ENCODE measurements at regions not wholly inside any gene's neighbourhood (a gene's known extent, or its start where the extent isn't known, plus 50 kb on each side); places are given as distances from the start of the nearest gene placed in this dataset.

GRCh38 chr6:144777249-144777648 lies 492.1 kb downstream of the UTRN start:
- Histone ChIP-seq H3K4me3 (ENCODE audit: low read depth, low read length, poor library complexity, severe bottlenecking) (no peak overlapping the region), H3K36me3 (ENCODE audit: insufficient read depth, low read length) (no peaks in the 10 kb centered on the region)

DNA sequence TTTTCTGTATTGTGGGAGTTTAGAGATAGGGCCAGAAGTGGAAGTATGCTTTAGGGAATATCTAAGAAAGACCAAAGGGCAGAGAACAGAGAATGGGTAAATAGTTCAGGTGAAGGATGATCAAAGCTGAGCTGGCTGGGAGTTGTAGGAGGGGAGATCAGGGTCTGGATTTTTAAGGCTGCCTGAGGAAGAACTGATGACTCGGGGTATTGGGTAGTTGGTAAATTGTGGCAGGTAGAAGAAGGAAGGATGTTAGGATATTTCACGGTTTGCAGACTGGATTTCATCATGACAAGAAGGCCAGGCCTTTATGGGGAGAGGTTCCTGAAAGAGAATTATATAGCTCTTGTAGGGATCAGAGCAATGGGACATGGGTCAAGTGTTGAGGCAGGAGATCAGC lies 492.9 kb downstream of the UTRN start:
- H3K36me3 ChIP-seq (ENCODE audit: insufficient read depth, low read length): no peaks in the 10 kb centered on the region
- H3K9ac ChIP-seq (ENCODE audit: low read length): no peak overlapping the region
- peaks cover 9% of the 10 kb centered on the region for H3K4me1 ChIP-seq (ENCODE audit: insufficient read depth, low read length, severe bottlenecking)
- no peak overlapping the region for H3K27ac ChIP-seq (ENCODE audit: low read depth, low read length, poor library complexity, severe bottlenecking)
- no peaks in the 10 kb centered on the region for H3K9me3 ChIP-seq (ENCODE audit: low read length)
- no peaks in the 10 kb centered on the region for H3K79me2 ChIP-seq (ENCODE audit: insufficient read depth, low read length)
- H3F3A ChIP-seq (ENCODE audit: insufficient read depth, low read length): no peaks in the 10 kb centered on the region
- H3K4me2 ChIP-seq (ENCODE audit: low read length): no peak overlapping the region
- H4K20me1 ChIP-seq (ENCODE audit: insufficient read depth, low read length): no peaks in the 10 kb centered on the region
- TF ChIP-seq CTCF (IDR thresholded peaks at IDR 0.05; ENCODE audit: low read length) (no peak), EZH2 (IDR thresholded peaks at IDR 0.05; ENCODE audit: borderline replicate concordance, low read length) (no peak)
- no peaks in the 10 kb centered on the region for H3K27me3 ChIP-seq (ENCODE audit: insufficient read depth, low read length)
- no peak overlapping the region for H3K4me3 ChIP-seq (ENCODE audit: low read depth, low read length, poor library complexity, severe bottlenecking)
- no peak overlapping the region for H2AFZ ChIP-seq (ENCODE audit: low read length)
- no peaks in the 10 kb centered on the region for H3K9me2 ChIP-seq (ENCODE audit: low read depth, low read length)

More at GRCh38 chr6:144777249-144777648, 492.1 kb downstream of the UTRN start:
- Histone ChIP-seq H3K27ac (ENCODE audit: low read depth, low read length, poor library complexity, severe bottlenecking) (no peak overlapping the region), H3K9me3 (ENCODE audit: low read length) (no peaks in the 10 kb centered on the region), H3K4me2 (ENCODE audit: low read length) (no peak overlapping the region), H3K9ac (ENCODE audit: low read length) (no peak overlapping the region), H2AFZ (ENCODE audit: low read length) (no peak overlapping the region), H4K20me1 (ENCODE audit: insufficient read depth, low read length) (no peaks in the 10 kb centered on the region), H3F3A (ENCODE audit: insufficient read depth, low read length) (no peaks in the 10 kb centered on the region), H3K4me1 (ENCODE audit: insufficient read depth, low read length, severe bottlenecking) (peaks cover 9% of the 10 kb centered on the region), H3K9me2 (ENCODE audit: low read depth, low read length) (no peaks in the 10 kb centered on the region), H3K27me3 (ENCODE audit: insufficient read depth, low read length) (no peaks in the 10 kb centered on the region), H3K79me2 (ENCODE audit: insufficient read depth, low read length) (no peaks in the 10 kb centered on the region)
- TF ChIP-seq EZH2 (IDR thresholded peaks at IDR 0.05; ENCODE audit: borderline replicate concordance, low read length) (no peak), CTCF (IDR thresholded peaks at IDR 0.05; ENCODE audit: low read length) (no peak)

- no peaks in the 10 kb centered on the region for H3K9me3 ChIP-seq (ENCODE audit: low read length)
- no peak overlapping the region for H3K4me2 ChIP-seq (ENCODE audit: low read length)
- H3K27ac ChIP-seq (ENCODE audit: low read depth, low read length, poor library complexity, severe bottlenecking): no peak overlapping the region
- no peak overlapping the region for H3K4me3 ChIP-seq (ENCODE audit: low read depth, low read length, poor library complexity, severe bottlenecking)
- H3K79me2 ChIP-seq (ENCODE audit: insufficient read depth, low read length): no peaks in the 10 kb centered on the region
- peaks cover 9% of the 10 kb centered on the region for H3K4me1 ChIP-seq (ENCODE audit: insufficient read depth, low read length, severe bottlenecking)
- H3K9me2 ChIP-seq (ENCODE audit: low read depth, low read length): no peaks in the 10 kb centered on the region
- no peaks in the 10 kb centered on the region for H3K36me3 ChIP-seq (ENCODE audit: insufficient read depth, low read length)
- H3K27me3 ChIP-seq (ENCODE audit: insufficient read depth, low read length): no peaks in the 10 kb centered on the region
- H2AFZ ChIP-seq (ENCODE audit: low read length): no peak overlapping the region
- no peaks in the 10 kb centered on the region for H4K20me1 ChIP-seq (ENCODE audit: insufficient read depth, low read length)
- TF ChIP-seq CTCF (IDR thresholded peaks at IDR 0.05; ENCODE audit: low read length) (peak; percentile 63), EZH2 (IDR thresholded peaks at IDR 0.05; ENCODE audit: borderline replicate concordance, low read length) (no peak)
- H3K9ac ChIP-seq (ENCODE audit: low read length): no peak overlapping the region
- H3F3A ChIP-seq (ENCODE audit: insufficient read depth, low read length): no peaks in the 10 kb centered on the region
Observed at GRCh38 chr6:144778773-144779492, 493.8 kb downstream of the UTRN start.

All from OCI-LY1 (cell line).